ENCODE measurements at regions not wholly inside any gene's neighbourhood (a gene's known extent, or its start where the extent isn't known, plus 50 kb on each side); places are given as distances from the start of the nearest gene placed in this dataset.
"Not testable (repeated sequence)": the region's sequence is repeated elsewhere in the genome, so short reads cannot be mapped to it uniquely, and the experiment has no call there.

DNA sequence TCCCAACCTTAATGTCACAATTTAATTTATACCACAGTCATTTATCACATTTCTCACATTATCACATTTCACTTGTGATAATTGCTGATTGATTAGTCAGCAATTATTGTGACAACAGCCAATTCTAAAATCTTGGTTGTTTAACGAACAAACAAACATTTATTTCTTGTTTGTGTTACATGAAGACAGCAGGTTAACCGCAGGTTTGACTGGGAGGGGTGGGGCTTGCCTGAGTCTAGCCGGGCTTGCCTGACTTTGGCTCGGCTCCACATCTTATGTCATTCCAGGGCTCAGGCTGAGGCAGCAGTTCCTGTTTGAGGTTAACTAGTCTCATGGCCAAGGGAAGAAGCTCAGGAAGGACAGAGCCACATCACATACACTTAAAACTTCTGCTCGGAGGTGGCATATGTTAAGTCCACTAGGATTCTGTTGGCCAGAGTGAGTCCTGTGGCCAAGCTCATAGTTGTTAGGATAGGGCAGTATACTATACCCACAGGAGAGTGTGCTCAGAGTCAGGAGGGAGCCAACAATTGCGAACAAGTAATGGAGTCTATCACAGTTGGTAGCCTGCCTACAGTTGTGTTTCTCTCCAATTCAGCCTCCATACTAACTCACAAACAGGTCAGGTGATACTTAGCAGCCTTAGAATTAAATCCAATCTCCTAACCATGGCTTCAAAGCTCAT is 90.0 kb upstream of the IFNGR1 start:
- peak; percentile 88 for DNase-seq (ENCODE audit: low read depth, low spot score)

- DNase-seq (ENCODE audit: low read depth, low spot score), result no peak
Measured at GRCh38 chr6:137307163-137307854, 88.1 kb upstream of the IFNGR1 start.

- DNase-seq (ENCODE audit: low read depth, low spot score), result no peak
Measured at GRCh38 chr6:137305691-137306090, 86.5 kb upstream of the IFNGR1 start.

DNA sequence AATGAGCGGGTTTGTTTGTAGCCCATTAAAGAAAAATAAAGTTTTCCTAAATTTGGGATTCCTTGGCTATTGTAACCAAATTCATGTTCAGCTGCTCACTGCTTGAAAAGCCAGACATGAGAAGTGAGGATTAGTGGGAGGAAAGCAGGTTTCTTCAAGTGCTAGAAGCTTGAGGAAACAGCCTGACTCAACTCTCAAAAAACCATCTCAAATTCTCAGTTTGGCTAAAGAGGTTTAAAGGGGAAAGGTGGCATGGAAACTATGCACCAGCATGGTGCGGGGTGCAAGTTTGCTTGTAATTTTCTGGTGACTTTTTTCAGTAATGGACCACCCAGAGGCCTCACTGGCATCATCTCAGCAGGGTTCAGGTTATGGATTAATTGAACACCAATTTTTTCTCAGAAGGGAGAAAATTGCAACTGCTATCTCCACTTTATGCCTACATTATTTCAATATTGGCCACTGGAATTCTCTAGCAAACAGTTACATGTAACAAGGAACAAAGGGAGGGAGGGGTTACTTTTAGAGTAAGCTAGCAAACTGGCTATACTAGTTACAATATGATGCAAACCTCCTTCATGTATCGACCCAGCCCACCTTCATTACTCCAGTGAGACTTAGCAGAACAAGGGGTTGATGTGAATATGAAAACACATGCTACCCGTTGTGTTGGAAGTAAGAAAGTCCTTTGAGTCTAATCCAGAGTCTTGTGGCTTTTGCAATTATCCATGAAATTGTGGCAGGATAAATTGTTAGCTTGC is 85.0 kb upstream of the IFNGR1 start:
- DNase-seq (ENCODE audit: low read depth, low spot score), result no peak

- peak; percentile 10 for DNase-seq (ENCODE audit: low read depth, low spot score)
Measured at GRCh38 chr6:137303441-137303840, 84.3 kb upstream of the IFNGR1 start.

GRCh38 chr6:137299681-137300080 is 80.5 kb upstream of the IFNGR1 start:
- no peak for DNase-seq (ENCODE audit: low read depth, low spot score)

DNA sequence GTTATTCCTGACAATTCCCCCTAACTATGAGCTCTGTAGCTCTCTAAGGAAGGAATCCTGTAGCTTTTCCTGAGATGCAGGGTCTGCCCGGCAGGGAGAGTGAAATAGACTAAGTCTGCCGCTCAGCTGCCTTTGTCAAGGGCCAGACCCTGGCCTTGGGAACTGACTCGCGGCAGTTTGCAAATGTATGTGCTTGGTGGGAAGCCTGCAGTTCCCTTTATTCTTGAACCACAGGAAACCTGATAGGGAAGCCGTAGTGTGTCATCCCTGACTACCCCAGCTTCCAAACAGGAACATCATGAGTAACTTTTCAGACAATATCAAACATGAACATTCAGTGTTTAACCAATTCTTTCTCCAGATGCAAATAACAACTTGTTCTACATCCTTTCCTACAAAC is 78.7 kb upstream of the IFNGR1 start:
- peak; percentile 25 for DNase-seq (ENCODE audit: low read depth, low spot score)

DNA sequence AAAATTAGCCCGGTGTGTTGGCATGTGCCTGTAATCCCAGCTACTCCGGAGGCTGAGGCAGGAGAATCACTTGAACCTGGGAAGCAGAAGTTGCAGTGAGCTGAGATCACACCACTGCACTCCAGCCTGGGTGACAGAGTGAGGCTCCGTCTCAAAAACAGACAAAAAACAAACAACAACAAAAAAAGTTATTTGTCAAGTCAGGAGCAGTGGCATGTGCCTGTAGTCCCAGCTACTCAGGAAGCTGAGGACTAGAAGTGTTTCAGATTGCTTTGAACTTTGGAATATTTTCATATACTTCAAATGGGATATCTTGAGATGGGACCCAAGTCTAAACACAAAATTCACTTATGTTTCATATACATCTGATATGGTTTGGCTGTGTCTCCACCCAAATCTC is 73.1 kb upstream of the IFNGR1 start:
- not testable (repeated sequence) for DNase-seq (ENCODE audit: low read depth, low spot score)

GRCh38 chr6:137291441-137291840 is 72.3 kb upstream of the IFNGR1 start:
- peak; percentile 47 for DNase-seq (ENCODE audit: low read depth, low spot score)

DNA sequence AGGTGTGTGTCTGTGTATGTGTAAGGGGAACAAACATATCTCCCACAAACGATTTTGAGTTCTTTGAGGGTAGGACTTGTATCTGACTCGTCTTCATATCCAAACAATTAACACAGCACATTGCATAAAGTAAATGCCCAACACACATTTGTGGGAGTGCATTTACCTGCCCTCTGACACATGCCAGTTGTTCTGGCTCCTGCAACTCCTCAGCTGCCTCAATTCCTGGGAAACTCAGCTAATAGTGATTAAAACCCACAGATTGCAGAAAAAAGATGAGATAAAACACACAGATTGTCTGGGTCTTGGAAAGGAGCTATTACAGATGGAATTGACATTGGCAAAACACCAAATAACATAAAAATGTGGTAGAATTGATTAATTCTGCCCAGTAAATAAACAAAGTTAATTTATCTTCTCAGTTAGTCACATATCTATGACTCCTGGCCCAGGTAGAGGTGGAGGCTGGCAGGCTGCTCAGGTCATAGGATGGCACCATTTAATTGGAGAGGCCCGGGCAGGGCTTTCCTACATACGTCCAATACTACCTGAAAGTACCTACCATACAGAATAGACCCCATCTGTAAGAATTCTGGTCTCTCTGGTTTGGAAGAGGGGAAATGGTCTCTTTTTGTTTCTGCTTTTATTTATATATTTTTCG is 71.5 kb upstream of the IFNGR1 start:
- no peak for DNase-seq (ENCODE audit: low read depth, low spot score)

DNA sequence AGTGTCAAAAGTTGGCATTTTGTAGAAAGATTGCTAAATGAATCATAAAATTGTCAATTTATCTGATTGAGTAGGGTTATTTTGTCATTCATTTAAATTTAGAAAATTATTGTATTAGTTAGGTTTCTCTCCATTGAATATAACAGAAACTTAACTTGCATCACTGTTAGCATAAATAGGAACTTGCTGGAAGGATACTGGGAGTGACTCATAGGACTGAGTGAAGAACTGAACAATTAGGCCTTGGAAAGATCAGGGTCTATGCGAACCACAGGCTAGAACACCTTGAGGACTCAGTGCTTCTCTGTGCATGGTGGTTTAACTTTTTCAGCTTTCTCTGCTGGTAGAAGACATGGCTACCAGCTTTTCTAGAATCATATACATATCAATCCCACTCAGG is 67.7 kb upstream of the IFNGR1 start:
- DNase-seq (ENCODE audit: low read depth, low spot score), result no peak

- DNase-seq (ENCODE audit: low read depth, low spot score), result no peak
Measured at GRCh38 chr6:137286368-137286767, 67.2 kb upstream of the IFNGR1 start.

DNA sequence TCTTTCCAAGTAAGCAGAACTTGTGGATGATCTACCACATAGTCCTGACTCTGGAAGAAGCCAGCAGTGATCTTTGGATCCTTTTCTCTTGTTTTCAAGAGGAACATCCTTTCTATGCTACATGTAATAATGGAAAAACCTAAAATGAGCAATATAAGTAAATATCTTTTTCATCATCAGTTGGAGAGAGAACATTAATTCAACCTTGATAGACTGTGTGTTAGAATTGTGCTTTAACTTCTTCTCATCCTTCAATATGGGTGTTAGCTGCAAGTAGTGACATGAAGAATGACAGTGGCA is 65.6 kb upstream of the IFNGR1 start:
- no peak for DNase-seq (ENCODE audit: low read depth, low spot score)

DNA sequence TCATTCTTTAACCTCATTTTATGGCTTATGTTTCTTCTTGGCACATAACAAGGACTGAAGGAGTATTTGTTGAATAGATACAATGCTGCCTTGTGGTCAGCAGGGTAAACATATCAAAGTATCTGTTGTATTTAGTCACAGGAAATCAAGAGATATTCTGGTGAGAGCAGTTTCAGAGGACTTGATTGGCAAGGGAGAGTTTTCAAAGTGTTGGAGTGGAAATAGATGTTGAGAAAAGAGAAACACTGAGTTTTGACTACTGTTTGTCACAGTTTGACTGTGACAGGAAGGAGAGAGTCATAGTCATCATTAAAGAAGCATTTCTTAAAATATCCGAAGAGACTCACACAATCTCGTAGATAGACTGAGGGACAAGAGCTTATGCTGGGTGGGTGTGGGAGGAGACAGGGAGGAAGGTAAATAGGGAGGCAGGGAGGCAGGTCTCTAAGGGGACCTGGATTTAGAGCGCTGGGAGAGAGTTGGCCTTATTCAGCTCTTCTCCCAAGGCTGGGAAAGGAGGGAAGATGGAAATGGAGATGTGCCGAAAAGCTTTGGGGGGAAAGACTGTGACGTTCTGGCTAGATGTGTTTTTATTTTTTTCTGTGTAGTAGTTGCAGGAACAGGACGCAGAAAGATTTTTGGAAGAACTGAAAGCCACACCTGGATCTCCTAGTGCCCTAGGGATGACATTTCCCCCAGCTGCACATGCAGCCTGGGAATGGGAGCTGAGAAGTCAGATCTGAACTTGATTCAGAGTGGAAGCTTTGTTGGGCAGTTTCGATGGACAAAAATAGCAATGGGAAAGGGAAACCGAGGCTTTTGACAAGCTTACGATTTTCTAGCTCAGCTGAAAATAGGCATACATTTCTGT is 65.0 kb upstream of the IFNGR1 start:
- no peak for DNase-seq (ENCODE audit: low read depth, low spot score)

GRCh38 chr6:137283080-137283479 is 63.9 kb upstream of the IFNGR1 start:
- DNase-seq (ENCODE audit: low read depth, low spot score), result no peak

DNA sequence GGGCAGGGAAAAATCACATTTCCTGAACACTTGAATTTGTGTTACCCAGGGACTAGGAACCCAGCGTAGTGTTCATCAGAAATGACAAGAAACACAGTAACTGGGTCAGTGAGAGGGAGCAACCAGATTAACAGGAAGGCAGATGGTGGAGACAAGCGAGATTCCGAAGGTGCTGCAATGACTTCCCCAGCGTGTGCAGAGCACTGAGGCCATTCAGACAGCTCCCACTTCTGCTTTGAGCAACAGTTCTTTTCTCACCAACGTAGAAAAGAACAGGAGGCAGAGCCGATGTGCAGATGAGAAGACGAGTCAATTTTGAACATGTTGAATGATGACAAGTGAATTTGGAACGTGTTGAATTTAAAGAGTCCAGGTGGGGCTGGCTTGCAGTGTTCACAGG is 63.1 kb upstream of the IFNGR1 start:
- no peak for DNase-seq (ENCODE audit: low read depth, low spot score)

GRCh38 chr6:137279279-137279678 is 60.1 kb upstream of the IFNGR1 start:
- not testable (repeated sequence) for DNase-seq (ENCODE audit: low read depth, low spot score)

- DNase-seq (ENCODE audit: low read depth, low spot score), result peak; percentile 90
Measured at GRCh38 chr6:137277971-137278637, 58.9 kb upstream of the IFNGR1 start.

- DNase-seq (ENCODE audit: low read depth, low spot score), result no peak
Measured at GRCh38 chr6:137272403-137272802, 53.2 kb upstream of the IFNGR1 start.

DNA sequence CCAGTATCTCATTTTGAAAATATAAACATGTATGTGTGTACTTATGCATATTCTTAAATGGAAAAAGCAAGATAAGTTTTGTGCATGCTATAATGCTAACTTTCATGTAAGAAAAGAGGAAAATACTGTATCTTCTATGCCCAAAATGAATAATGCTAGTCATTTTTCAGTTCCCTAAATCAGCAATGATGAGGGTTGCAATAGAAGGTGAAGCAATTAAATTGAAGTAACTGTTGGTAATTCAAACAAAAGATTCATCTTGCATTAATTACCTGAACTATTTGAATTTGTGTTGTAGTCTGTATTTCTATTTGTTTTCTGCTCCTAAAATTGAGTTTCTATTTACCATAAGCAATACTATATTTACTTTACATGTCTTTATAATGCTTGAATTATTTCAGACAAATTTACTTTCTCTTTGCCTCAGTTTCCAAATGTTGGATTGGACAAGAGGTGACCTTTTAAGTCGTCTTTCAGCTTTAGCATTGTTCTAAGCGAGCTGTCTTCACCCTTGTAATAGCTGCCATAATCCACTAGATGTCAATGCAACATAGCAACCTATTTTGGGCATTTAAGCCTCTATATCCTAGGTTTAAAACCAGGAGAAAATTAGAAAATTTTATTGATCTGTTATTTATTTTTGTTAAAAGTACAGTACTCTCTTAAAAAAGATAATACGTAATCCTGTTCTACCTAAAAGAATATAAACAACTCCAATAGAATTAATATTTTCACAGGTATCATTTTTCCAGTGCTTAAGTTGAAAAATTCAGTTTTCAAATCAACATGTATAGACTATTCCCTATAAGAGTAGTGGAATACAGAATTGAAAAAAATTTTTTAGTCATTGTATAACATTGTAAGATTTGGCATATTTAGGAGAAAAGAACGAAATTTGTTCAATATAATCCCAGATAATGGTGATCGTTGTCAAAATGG is 52.3 kb upstream of the IFNGR1 start:
- DNase-seq (ENCODE audit: low read depth, low spot score), result peak; percentile 72

Data from astrocyte of the hippocampus (primary cell).